Hepatocyte (in vitro differentiated cells): ENCODE measurements at regions not wholly inside any gene's neighbourhood (a gene's known extent, or its start where the extent isn't known, plus 50 kb on each side); places are given as distances from the start of the nearest gene placed in this dataset.

Experiments
- CTCF ChIP-seq: fragments of 200-600 bp; sonication (generic); IDR thresholded peaks from 2 replicates; pipeline ENCODE4 v1.5.1; 2016; ENCODE audit warnings: antibody characterized with exemption, mild to moderate bottlenecking; ENCODE audit not compliant: poor library complexity
- EZH2 ChIP-seq: fragments of 200-600 bp; sonication (generic); IDR thresholded peaks from 2 replicates; pipeline ENCODE4 v1.6.1; 2016; ENCODE audit warnings: antibody characterized with exemption, mild to moderate bottlenecking, borderline replicate concordance
- EZH2phosphoT487 ChIP-seq: fragments of 200-600 bp; sonication (generic); IDR thresholded peaks from one replicate; pipeline ENCODE4 v1.6.1; 2018; ENCODE audit warnings: antibody characterized with exemption, mild to moderate bottlenecking, low read depth, moderate library complexity; ENCODE audit not compliant: unreplicated experiment, severe bottlenecking

- no peak for TF ChIP-seq CTCF
- TF ChIP-seq EZH2phosphoT487, result no peak
- no peak for TF ChIP-seq EZH2
Measured at GRCh38 chr18:24805156-24805555, 344.7 kb downstream of the HRH4 start.
